ENCODE measurements at regions not wholly inside any gene's neighbourhood (a gene's known extent, or its start where the extent isn't known, plus 50 kb on each side); places are given as distances from the start of the nearest gene placed in this dataset.

DNA sequence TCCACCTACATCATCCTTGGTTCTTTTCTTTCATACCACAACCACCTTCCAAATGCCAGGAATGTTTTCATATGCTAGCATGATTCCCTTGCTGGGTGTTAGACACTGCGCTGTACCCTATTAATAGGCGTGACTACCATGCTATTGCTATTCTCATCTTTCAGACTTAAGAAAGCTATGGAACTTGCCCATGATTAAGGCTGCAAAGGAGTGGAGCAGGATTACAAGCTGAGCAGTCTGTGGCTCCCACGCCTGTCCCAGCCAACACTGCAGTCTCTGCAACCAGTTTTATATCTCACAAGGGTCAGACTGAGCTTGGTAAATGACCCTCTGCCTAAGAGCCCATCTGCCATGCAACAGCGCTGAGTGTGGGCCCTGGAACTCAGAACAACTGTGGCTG lies 285.7 kb upstream of the POU3F3 start:
- Histone ChIP-seq H3K9me3 (ENCODE audit: control insufficient read depth, low read depth, low read length) (no peaks in the 10 kb centered on the region), H3K79me2 (ENCODE audit: insufficient read depth, low read length) (no peaks in the 10 kb centered on the region), H2AFZ (ENCODE audit: low read length) (no peak overlapping the region), H3T11ph (ENCODE audit: low read length) (no peak overlapping the region), H3K18ac (ENCODE audit: insufficient read length, low read depth, low read length) (no peak overlapping the region), H3K9ac (ENCODE audit: extremely low read depth, insufficient read length, low read length) (no peak overlapping the region), H2BK20ac (ENCODE audit: low read depth, low read length, poor library complexity, severe bottlenecking) (no peak overlapping the region), H2BK5ac (ENCODE audit: insufficient read length, low read length) (no peak overlapping the region), H2AK5ac (ENCODE audit: insufficient read length, low read length) (no peak overlapping the region), H3K4ac (ENCODE audit: low read depth, low read length) (no peak overlapping the region), H3K27me3 (ENCODE audit: insufficient read depth, low read length) (no peaks in the 10 kb centered on the region), H4K20me1 (ENCODE audit: control insufficient read depth, insufficient read depth, insufficient read length) (no peaks in the 10 kb centered on the region), H3K56ac (ENCODE audit: insufficient read length, low read depth, low read length) (no peak overlapping the region), H3K14ac (ENCODE audit: insufficient read depth, low read length) (no peak overlapping the region), H3K4me1 (ENCODE audit: insufficient read depth, low read length) (no peaks in the 10 kb centered on the region), H4K91ac (ENCODE audit: insufficient read length, low read depth, low read length) (no peak overlapping the region), H3K27ac (ENCODE audit: insufficient read length, low read depth, low read length) (no peak overlapping the region), H3K4me2 (ENCODE audit: insufficient read depth, insufficient read length, low read length) (no peak overlapping the region), H2BK15ac (ENCODE audit: low read depth, low read length) (no peak overlapping the region), H2BK120ac (ENCODE audit: low read depth, low read length, poor library complexity, severe bottlenecking) (no peak overlapping the region), H3K23me2 (ENCODE audit: insufficient read length, low read depth, low read length, poor library complexity, severe bottlenecking) (no peaks in the 10 kb centered on the region), H3K23ac (ENCODE audit: insufficient read length, low read depth, low read length) (no peak overlapping the region), H2BK12ac (ENCODE audit: insufficient read length, low read depth, low read length) (no peak overlapping the region), H4K8ac (replicated peaks; ENCODE audit: insufficient read length, low read depth, low read length) (no peak overlapping the region), H3K79me1 (ENCODE audit: insufficient read depth, low read depth, low read length, poor library complexity, severe bottlenecking) (no peaks in the 10 kb centered on the region), H4K5ac (ENCODE audit: insufficient read length, low read depth, low read length) (no peak overlapping the region)
- Mint-ChIP-seq H3K27me3 (ENCODE audit: low read depth) (no peaks in the 10 kb centered on the region), H3K4me3 (no peak overlapping the region), H3K9me3 (peaks cover 0 to 3% of the 10 kb centered on the region in 2 experiments; a peak in 1 of 5 replicates), H3K27ac (no peak overlapping the region), H3K4me1 (peaks cover 0 to 2% of the 10 kb centered on the region in 2 experiments; a peak in 1 of 4 replicates), H3K36me3 (ENCODE audit: insufficient read depth in 1 of 3, low read depth in 3 of 3) (no peaks in the 10 kb centered on the region; a peak in 1 of 7 replicates)
- WGBS (ENCODE audit: extremely low coverage, insufficient read length, low lambda C conversion rate) = no CpG with 5 or more reads among the region's 4 CpGs
- TF ChIP-seq, protein P1, sequence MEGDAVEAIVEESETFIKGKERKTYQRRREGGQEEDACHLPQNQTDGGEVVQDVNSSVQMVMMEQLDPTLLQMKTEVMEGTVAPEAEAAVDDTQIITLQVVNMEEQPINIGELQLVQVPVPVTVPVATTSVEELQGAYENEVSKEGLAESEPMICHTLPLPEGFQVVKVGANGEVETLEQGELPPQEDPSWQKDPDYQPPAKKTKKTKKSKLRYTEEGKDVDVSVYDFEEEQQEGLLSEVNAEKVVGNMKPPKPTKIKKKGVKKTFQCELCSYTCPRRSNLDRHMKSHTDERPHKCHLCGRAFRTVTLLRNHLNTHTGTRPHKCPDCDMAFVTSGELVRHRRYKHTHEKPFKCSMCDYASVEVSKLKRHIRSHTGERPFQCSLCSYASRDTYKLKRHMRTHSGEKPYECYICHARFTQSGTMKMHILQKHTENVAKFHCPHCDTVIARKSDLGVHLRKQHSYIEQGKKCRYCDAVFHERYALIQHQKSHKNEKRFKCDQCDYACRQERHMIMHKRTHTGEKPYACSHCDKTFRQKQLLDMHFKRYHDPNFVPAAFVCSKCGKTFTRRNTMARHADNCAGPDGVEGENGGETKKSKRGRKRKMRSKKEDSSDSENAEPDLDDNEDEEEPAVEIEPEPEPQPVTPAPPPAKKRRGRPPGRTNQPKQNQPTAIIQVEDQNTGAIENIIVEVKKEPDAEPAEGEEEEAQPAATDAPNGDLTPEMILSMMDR (conservative IDR thresholded peaks at IDR 0.05) = no peak
- no peak for DNase-seq

All from H9 (cell line).